ENCODE measurements at regions not wholly inside any gene's neighbourhood (a gene's known extent, or its start where the extent isn't known, plus 50 kb on each side); places are given as distances from the start of the nearest gene placed in this dataset.

GRCh38 chr21:14722841-14723483, 176.8 kb upstream of the SAMSN1 start:
- DNase-seq (ENCODE audit: low read depth) = no peak

- DNase-seq (ENCODE audit: low read depth) = no peak
These were observed 174.1 kb upstream of the SAMSN1 start for GRCh38 chr21:14720237-14720636.

- DNase-seq (ENCODE audit: low read depth) = no peak
These were observed 172.8 kb upstream of the SAMSN1 start for GRCh38 chr21:14718951-14719350.

- DNase-seq (ENCODE audit: low read depth) = no peak
These were observed 170.8 kb upstream of the SAMSN1 start for GRCh38 chr21:14716761-14717396.

- no peak for DNase-seq (ENCODE audit: low read depth)
These were observed 167.0 kb upstream of the SAMSN1 start for GRCh38 chr21:14713109-14713508.

- no peak for DNase-seq (ENCODE audit: low read depth)
These were observed 166.1 kb upstream of the SAMSN1 start for GRCh38 chr21:14712121-14712715.

- no peak for DNase-seq (ENCODE audit: low read depth)
These were observed 165.2 kb upstream of the SAMSN1 start for GRCh38 chr21:14711287-14711686.

- no peak for DNase-seq (ENCODE audit: low read depth)
These were observed 161.5 kb upstream of the SAMSN1 start for GRCh38 chr21:14707511-14708020.

GRCh38 chr21:14706712-14707510, 160.8 kb upstream of the SAMSN1 start:
- DNase-seq (ENCODE audit: low read depth) = no peak

GRCh38 chr21:14699433-14700407, 153.6 kb upstream of the SAMSN1 start:
- DNase-seq (ENCODE audit: low read depth) = no peak

GRCh38 chr21:14697769-14698168, 151.7 kb upstream of the SAMSN1 start:
- DNase-seq (ENCODE audit: low read depth) = no peak

GRCh38 chr21:14694817-14695216, 148.7 kb upstream of the SAMSN1 start:
- no peak for DNase-seq (ENCODE audit: low read depth)

GRCh38 chr21:14693997-14694396, 147.9 kb upstream of the SAMSN1 start:
- DNase-seq (ENCODE audit: low read depth) = no peak

GRCh38 chr21:14691914-14692313, 145.8 kb upstream of the SAMSN1 start:
- no peak for DNase-seq (ENCODE audit: low read depth)

- DNase-seq (ENCODE audit: low read depth) = no peak
These were observed 144.8 kb upstream of the SAMSN1 start for GRCh38 chr21:14690886-14691285.

GRCh38 chr21:14688936-14689335, 142.8 kb upstream of the SAMSN1 start:
- DNase-seq (ENCODE audit: low read depth) = no peak

- no peak for DNase-seq (ENCODE audit: low read depth)
These were observed 142.3 kb upstream of the SAMSN1 start for GRCh38 chr21:14688412-14688811.

GRCh38 chr21:14687268-14687625, 141.1 kb upstream of the SAMSN1 start:
- no peak for DNase-seq (ENCODE audit: low read depth)

- DNase-seq (ENCODE audit: low read depth) = no peak
These were observed 140.6 kb upstream of the SAMSN1 start for GRCh38 chr21:14686466-14687267.

GRCh38 chr21:14685568-14685967, 139.5 kb upstream of the SAMSN1 start:
- no peak for DNase-seq (ENCODE audit: low read depth)

GRCh38 chr21:14684071-14684470, 138.0 kb upstream of the SAMSN1 start:
- no peak for DNase-seq (ENCODE audit: low read depth)
